DOHH2 (cell line): ENCODE measurements at regions not wholly inside any gene's neighbourhood (a gene's known extent, or its start where the extent isn't known, plus 50 kb on each side); places are given as distances from the start of the nearest gene placed in this dataset.

ENCODE experiments used
- EZH2phosphoT487 ChIP-seq: fragments of 200-600 bp; sonication (generic); IDR thresholded peaks from 2 replicates; pipeline ENCODE4 v1.6.1; 2017; ENCODE audit warnings: borderline replicate concordance, mild to moderate bottlenecking, antibody characterized with exemption, low read length, moderate library complexity, mixed read lengths
- TF ChIP-seq, protein P1 (sequence below): fragments of 200-600 bp; sonication (generic); IDR thresholded peaks from one replicate; pipeline ENCODE4 v1.5.1; 2014; ENCODE audit warnings: antibody characterized with exemption, mild to moderate bottlenecking, low read depth, low read length; ENCODE audit not compliant: poor library complexity, severe bottlenecking

DNA sequence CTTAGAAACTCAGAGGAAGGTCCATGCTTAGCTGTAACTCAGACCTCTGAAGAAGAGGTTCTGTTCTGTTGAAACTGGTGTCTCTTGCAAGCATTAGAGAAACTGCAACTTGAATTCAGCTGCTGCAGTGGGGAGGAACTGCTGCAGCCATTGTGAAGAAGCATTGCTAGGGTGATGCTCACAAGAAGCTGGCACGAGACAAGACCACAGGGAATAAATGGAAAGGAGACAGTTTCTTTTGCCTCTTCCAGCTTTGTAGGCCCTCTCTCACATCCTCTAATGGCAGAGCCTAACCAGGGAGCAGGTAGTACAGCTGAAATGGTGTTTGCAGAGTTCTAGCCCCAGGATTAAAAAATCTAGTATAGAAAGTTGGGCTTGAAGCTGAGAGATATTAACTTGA is 148.0 kb upstream of the DMAC1 start:
- TF ChIP-seq, protein P1, sequence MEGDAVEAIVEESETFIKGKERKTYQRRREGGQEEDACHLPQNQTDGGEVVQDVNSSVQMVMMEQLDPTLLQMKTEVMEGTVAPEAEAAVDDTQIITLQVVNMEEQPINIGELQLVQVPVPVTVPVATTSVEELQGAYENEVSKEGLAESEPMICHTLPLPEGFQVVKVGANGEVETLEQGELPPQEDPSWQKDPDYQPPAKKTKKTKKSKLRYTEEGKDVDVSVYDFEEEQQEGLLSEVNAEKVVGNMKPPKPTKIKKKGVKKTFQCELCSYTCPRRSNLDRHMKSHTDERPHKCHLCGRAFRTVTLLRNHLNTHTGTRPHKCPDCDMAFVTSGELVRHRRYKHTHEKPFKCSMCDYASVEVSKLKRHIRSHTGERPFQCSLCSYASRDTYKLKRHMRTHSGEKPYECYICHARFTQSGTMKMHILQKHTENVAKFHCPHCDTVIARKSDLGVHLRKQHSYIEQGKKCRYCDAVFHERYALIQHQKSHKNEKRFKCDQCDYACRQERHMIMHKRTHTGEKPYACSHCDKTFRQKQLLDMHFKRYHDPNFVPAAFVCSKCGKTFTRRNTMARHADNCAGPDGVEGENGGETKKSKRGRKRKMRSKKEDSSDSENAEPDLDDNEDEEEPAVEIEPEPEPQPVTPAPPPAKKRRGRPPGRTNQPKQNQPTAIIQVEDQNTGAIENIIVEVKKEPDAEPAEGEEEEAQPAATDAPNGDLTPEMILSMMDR = no peak
- TF ChIP-seq EZH2phosphoT487 = no peak
